ENCODE measurements at regions not wholly inside any gene's neighbourhood (a gene's known extent, or its start where the extent isn't known, plus 50 kb on each side); places are given as distances from the start of the nearest gene placed in this dataset.
A peak's percentile ranks its signal among the peaks of the same experiment; 100 is the strongest.

- no peak for DNase-seq
- no peak for ATAC-seq
Measured at GRCh38 chr4:45985038-45985437, 138.8 kb downstream of the GABRG1 start.

DNA sequence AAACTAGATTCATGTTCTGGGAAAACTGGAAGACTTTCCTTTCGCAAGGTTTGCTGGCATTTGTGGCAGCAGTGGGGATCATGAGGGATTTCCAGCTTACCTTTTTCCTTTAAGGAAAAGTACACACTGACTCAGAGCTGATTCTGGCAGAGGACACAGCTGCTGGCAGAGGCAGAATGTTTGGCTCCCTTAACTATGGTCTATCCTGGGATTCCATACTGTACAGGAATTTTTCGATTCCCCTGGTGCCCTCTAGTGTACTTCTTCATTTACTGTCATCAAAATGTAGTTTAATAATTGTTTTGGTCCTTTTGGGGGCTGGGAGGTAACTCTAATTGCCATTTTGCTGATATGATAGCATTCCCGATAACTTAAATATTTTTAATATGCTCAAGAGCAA, 152.7 kb downstream of the GABRG1 start:
- DNase-seq (no peak), ATAC-seq (no peak)

- ATAC-seq (no peak), DNase-seq (no peak)
Measured at GRCh38 chr4:45957353-45957752, 166.5 kb downstream of the GABRG1 start.

DNA sequence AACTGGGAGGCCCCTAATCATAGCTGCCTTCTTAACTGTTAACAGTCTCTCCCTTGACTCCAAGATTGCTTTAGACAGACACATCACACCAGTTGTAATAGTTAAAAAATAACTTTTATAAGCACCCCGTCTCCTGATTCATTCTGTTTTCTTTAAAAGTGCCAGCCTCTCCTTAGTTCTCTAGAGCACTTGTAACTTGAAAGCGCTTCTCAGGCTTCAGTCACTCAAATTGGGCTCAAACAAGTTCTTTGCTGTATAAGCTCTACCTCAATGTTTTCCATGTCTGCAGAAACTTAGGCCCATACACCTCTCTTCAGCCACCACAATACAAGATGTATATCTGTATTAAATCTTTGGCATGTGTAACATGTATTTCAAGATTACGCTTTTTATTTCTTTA, 169.6 kb downstream of the GABRG1 start:
- no peak for ATAC-seq
- no peak for DNase-seq

DNA sequence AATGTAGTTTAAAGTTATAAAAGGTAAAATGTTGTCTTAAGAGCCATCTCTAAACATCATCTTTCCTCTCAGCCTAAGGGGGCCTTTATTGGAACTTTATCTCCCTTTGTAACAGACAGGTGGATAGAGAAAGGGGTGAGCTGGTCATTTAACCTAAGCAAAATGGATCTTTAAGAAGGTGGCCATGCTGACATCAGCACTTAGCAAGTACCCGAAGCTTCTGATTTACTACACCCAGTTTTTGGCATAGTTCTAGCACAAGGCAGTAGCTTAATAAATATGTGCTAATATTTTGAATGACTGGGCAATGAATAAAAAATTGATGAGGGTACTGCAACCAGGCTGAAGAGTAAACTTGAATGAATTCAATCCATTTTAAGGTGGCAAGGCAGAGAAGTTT, 172.7 kb downstream of the GABRG1 start:
- DNase-seq (no peak), ATAC-seq (no peak)

- ATAC-seq (no peak), DNase-seq (no peak)
Measured at GRCh38 chr4:45946699-45947098, 177.2 kb downstream of the GABRG1 start.

- ATAC-seq (no peak), DNase-seq (no peak)
Measured at GRCh38 chr4:45944000-45944399, 179.9 kb downstream of the GABRG1 start.

- ATAC-seq, result no peak
- no peak for DNase-seq
Measured at GRCh38 chr4:45939056-45939455, 184.8 kb downstream of the GABRG1 start.

GRCh38 chr4:45931154-45931553, 192.7 kb downstream of the GABRG1 start:
- ATAC-seq (no peak), DNase-seq (no peak)

GRCh38 chr4:45927641-45928040, 196.2 kb downstream of the GABRG1 start:
- ATAC-seq (no peak), DNase-seq (no peak)

GRCh38 chr4:45925809-45926208, 198.0 kb downstream of the GABRG1 start:
- DNase-seq, result no peak
- no peak for ATAC-seq

DNA sequence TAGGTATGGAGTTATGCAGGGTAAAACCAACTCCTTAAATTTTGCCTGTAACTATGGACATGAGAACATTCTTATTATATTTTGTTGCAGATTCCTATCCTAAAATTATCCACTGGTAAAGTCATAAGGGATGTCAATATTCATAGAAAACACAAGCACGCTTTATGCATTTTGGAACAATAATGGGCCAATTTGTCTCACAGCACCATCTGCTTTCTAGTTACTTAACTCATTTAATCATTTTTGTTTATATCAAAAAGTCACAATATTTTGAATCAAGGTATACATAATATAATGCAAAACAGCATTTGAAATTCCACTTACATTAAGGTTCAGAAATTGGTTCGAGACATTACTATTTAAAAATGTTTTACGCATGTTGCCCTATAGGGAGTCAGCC, 203.0 kb downstream of the GABRG1 start:
- ATAC-seq (no peak), DNase-seq (no peak)

DNA sequence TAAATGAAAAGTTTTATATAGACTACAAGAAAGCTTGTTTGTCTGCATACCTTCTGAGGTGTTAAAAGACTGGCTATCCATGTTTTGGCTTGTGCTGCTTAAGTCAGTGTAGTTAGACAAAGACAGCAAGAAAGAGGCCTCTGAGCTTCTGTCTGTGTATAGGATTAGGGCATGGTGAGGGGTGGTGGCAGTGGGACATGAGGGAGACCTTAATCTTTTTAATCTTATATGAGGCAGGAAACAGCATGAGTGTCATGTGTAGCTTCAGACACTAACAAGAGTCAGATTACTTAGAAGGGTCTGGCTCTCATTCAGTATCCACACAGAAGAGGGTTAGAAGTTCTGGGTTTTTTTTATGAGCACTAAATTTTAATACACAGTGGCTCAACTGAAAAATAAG, 213.3 kb downstream of the GABRG1 start:
- no peak for ATAC-seq

GRCh38 chr4:45897946-45898585, 225.8 kb downstream of the GABRG1 start:
- ATAC-seq (no peak), DNase-seq (no peak)

More for the DNA sequence above, 213.3 kb downstream of the GABRG1 start:
- DNase-seq, result no peak

DNA sequence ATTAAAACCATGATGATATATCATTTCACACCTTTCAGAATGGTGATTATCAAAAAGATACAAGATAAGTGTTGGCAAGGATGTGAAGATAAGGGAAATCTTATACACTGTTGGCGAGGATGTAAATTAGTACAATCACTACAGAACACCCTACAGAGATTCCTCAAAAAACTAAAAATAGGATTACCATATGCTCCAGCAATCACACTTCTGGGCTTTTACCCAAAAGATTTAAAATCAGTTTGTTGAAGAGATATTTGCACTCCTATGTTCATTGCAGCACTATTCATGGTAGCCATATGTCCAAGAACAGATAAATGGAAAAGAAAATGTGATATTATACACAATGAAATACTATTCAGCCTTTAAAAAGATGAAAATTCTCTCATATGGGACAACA, 240.4 kb downstream of the GABRG1 start:
- no peak for ATAC-seq
- DNase-seq, result no peak

DNA sequence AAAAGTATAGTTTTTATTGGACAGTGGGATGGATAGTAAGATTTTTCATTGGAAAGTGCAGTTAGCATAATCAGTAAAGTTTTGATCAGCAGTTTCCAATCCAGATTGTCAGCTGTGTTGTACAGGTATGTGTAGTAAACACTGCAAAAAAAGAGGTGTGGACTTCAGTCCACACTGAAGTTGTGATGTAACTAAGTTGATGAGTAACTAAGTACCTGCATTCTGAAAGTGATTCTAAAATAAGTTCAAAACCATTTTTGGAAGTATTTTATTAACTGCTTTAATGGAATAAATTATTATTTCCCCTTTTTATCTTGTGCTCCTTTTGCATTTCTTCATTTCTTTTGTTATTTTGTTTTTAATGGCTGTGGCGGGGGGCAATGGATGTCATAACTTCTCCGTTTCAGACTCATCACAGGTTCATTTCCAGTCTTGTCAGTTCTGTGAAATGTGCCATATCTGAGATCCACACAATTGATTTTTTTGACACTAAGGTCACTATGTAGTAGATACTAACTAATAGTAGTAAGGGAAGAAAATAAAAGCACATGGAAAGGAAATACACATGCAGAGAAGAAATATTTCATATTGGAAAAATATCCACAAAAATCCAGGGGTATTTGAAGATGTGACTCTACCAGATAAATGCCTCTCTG, 247.5 kb downstream of the GABRG1 start:
- no peak for ATAC-seq
- DNase-seq, result no peak

GRCh38 chr4:45869184-45869583, 254.7 kb downstream of the GABRG1 start:
- ATAC-seq, result no peak
- no peak for DNase-seq

DNA sequence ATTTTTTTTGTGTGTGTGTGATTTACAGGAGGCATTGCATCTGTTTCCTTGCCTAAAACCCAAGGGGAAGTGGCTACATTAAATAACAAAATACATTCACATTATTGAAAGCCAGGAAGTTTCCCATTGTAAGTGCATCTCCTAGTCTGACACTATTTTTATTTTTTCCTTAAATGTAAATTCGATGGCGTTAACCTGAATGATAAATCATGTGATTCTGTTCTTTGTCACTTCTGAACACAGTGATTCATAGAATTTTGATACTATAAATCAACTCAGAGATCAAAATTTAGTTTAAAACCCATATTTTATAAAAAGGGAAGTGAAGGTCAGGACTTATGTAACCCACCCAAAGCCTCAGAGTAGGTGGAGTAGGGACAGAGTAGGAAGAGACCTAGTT, 258.1 kb downstream of the GABRG1 start:
- DNase-seq, result no peak
- ATAC-seq, result no peak

DNA sequence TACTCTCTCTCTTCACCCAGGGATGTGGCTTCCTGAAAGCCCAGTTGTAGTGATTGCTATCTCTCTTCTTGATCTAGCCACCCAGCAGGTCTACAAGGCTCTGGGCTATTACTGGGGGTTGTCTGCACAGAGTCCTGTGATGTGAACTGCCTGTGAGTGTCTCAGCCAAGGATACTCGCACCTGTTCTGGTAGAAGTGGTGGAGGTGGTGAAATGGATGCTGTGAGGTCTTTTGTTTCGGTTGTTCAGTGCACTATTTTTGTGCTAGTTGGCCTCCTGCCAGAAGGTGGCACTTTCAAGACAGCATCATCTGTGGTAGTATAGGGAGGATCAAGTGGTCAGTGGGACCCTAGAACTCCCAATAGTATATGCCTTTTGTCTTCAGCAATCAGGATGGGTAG, 268.0 kb downstream of the GABRG1 start:
- DNase-seq (no peak), ATAC-seq (peak; percentile 23)

- no peak for ATAC-seq
- no peak for DNase-seq
Measured at GRCh38 chr4:45846016-45846415, 277.8 kb downstream of the GABRG1 start.

DNA sequence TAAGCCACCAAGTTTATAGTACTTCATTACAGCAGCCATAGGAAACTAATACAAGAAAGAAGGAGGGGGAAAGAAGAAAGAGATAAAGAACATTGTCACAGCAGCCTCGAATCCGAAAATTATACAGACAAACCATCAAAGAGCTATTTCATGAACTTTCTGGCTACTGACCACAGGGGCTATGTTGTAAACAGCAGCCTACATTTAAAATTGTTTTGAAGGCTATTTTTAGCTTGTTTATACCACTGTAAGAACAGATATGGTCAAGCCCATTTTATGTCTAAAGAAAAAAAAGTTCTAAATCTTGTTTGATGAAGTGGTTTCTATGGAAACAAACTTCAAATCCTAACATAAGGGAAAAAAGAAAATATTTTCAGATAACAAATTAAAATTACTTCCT, 282.1 kb downstream of the GABRG1 start:
- DNase-seq (no peak), ATAC-seq (no peak)

- no peak for ATAC-seq
- DNase-seq, result no peak
Measured at GRCh38 chr4:45831692-45832091, 292.2 kb downstream of the GABRG1 start.

GRCh38 chr4:45803994-45804393, 319.9 kb downstream of the GABRG1 start:
- ATAC-seq (no peak), DNase-seq (no peak)

GRCh38 chr4:45795135-45795534, 328.7 kb downstream of the GABRG1 start:
- ATAC-seq, result no peak
- no peak for DNase-seq
